HG03103 (cell line): ENCODE measurements at regions not wholly inside any gene's neighbourhood (a gene's known extent, or its start where the extent isn't known, plus 50 kb on each side); places are given as distances from the start of the nearest gene placed in this dataset.

ENCODE experiments used
- ATAC-seq: cut with Tn5 transposase; IDR thresholded peaks from one replicate; pipeline ENCODE4 v1.9.1; 2021; ENCODE audit warnings: low read depth; ENCODE audit not compliant: unreplicated experiment

DNA sequence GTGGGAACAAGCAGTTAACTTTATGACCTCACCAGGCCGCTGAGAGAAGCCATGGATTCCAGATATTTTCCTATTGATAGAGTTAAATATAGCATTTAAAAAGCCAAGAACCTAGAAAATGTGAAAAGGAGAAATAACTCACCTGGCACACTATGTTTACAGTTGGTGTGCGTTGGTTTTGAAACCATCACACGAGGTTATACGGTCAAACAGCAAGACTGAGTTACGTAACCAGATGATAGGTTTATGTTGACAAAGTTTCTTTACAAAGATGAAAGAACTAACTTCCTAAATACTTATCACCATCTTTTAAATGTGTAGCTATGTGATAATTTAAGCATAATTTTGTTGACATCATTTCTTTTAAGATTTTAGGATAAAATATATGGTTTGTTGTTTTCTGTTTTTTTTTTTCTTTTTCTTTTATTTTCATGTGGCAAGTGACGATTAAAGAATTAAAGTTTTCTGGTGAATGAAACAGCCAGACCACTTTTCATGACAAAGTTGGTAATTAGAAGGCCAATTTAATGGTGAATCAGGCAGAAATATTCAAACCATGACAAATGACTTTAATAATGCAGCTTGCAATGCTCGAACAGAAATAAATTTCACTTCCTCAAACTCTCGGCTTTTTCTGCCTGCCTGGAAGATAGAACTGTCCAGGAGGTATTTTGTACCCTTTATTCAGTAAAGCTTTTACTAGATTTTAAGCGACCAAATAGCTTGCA is 339.1 kb upstream of the OBI1 start:
- ATAC-seq, result no peak

DNA sequence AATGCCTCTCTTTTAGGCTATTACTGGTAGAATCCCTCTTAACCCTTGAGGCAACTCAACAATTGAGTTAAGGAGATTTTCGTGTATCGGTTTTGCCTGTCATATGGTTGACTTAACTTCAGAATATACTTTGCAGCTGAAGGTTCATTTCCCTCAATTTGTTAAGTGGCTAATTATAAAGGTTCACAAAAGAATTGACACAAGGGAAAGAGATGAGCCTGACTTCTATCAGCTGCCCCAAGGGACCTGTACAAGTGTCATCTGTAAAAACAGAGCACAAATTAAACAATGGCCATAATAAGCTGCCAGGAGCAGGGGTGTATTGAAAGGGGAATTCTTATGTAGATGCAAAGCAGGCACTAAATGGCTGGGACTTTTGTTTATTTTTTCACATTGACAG is 334.8 kb upstream of the OBI1 start:
- ATAC-seq, result no peak

- no peak for ATAC-seq
Observed at GRCh38 chr13:78981913-78982312, 323.0 kb upstream of the OBI1 start.

DNA sequence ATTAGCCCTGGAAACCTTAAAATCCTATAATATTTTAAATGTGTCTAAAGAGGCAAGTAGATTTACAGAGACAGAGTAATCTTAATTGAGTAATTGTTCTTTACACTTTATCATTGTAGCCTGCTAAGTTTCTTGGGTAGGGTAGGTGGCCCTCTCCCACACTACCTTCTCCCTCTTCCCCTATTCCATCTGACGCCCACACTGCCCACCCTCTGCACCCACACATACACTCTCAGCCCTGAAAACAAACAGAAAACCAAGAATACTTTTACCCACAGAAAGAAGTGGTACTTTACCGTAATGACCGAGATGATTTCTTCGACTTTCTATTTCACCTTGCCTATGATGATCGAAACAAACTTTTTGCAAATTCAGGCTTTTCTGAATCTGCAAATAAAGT is 320.4 kb upstream of the OBI1 start:
- no peak for ATAC-seq

DNA sequence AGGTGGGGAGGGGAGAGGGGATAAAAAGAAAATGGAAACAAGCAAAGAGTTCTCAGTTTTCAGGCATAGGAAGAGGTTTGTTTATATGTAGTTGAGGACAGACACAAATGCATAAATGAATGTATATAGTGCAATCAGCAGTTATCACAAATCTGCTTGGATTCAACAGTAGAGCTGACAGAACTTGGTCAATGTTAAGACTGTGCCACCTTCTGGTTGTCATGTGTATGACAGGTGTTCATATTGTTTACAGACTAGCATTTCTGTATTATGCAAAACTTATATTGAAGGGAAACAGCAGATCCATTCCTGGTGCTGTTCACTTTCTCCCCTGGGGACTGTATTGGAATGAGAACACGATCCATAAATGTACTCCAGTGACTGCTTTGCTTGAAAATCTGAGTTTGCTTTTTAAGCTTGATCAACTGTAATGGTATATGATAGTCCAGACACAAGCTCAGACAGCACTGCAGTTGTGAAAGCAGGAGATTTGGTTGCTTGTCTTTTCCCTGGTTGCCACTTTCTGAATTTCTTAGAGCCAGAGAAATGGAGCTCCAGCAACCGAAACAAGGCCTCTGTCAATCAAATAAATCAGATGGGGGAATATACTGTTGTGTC is 319.5 kb upstream of the OBI1 start:
- ATAC-seq, result peak; percentile 98

DNA sequence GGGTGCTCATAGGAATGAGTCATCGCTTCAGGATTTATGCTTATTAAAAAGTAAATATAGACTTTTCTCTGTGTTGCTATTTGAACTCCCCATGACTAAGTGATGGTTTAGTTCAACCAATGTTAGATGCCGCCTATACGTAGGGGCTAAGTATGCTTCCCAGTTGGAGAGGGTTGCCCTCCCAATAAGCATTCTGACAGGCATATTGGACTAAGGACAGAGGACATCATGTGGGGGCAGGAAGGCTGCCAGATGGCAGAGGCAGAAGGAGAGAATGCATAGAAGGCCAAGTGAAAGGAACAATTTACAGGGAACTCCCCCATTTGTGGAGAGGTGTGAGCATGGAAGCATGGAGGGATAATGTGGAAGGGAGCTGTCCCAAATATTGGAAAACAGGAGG is 318.4 kb upstream of the OBI1 start:
- no peak for ATAC-seq

GRCh38 chr13:78976696-78977095 is 317.7 kb upstream of the OBI1 start:
- ATAC-seq, result no peak

DNA sequence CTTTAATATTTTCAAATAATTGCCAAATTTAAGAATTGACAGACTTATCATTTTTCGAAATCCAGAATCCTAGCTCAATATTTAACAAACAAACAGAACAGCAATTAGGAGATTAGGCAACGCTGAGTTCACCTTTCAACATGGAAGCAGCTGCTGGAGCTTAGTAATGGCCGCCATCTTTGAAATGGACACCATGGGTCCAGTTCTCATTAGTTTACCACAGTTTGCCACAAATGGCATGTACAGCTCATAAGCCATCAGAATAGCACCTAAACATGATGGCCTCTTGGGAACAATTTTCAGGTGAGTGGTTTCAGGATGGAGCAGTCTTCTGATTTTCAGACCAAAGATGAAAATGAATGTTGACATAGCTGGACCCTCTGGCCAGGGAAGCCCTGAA is 313.6 kb upstream of the OBI1 start:
- ATAC-seq, result no peak

DNA sequence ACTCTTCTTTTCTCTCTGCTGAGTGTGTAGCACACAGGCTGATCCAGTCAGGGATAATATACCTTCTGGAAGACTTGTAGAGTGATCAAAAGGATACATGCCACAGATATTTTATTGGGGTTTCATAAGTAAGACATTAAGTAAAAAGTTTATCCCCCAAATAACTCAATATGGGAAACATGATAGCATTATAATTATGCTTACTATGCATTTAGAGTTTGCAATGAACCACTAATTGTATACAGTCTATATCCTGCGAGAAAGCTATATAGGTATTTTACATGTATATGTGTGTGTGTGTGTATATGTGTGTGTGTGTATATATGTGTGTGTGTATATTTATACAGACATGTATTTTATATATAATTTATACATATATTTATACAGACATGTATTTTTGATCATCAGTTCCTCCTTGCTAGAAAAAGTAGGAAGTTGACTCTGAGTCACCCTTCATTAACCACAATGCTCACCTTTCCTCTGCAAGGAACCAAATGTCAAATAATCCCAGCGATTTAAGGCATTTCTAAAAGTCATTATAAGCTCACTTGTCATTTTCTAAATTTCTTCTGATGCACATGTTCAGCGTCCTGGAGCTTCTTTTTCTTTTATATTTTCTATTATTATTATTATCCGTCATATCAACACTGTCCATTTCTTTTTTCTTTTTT is 312.5 kb upstream of the OBI1 start:
- ATAC-seq, result no peak

DNA sequence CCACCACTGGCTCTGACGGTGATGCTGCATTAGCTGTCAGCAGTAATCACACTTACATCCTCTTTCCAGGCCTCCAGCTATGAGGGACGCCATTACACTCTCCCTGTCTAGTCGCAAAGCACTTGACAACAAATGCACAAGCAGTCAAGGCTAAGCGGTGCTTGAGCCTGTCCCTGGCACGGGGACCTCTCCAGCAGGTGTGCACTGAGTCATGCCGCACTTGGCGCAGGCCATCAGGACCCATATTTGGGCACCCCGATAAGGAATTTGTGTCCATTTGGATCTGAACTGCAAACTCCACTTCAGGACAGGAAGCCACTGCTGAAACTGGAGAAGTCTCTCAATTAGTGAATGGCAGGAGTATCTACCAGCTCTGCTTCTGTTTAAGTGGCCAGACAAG is 301.9 kb upstream of the OBI1 start:
- ATAC-seq, result no peak

DNA sequence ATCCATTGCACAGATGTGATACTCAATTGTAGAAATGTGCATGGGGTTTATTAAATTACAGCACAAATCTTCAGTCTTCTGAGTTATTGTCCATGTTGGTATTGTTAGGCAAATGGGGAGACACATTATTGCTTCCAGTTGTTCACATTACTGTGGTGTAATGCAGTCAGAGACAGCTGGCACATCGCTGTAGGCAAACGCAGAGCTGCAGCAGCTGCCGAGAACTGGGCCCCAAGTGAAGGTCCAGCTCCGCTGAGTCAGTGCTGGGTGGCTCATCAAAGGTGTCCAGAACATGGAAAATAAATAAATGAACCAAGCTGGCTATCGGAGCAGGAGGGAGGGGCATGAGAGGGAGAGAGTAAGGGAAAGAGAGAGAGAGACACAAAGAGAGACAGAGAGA is 299.1 kb upstream of the OBI1 start:
- no peak for ATAC-seq

DNA sequence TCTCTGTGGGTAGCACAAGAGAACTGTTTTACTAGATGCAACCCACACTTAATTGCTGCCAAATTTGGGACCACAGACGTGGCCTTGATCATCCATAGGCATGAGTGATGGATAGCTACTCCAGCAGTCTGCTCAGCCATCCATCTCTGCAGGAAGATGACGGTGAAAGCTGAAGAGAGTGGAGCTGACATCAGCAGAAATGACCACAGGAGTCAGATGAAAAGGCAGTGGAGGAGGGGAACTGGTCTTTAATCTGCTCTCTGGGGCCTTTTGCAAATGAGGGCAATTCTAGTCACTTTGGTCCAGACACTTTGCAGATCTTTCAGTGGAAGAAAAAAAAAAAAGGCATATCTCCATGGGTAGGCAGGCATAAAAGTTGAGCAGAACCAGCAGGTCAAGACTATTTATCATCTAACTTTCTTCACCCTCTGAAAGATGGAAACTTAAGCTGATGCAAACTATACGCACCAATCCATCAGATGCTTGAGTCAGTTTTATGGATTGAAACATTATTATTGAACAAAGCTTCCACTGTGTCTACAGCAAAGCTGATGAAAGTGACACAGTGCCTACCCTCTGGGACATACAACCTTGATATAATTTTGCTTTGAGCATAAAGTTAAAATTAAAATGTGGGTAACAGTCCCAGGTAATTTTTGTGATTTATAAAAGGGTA is 281.6 kb upstream of the OBI1 start:
- ATAC-seq, result no peak

DNA sequence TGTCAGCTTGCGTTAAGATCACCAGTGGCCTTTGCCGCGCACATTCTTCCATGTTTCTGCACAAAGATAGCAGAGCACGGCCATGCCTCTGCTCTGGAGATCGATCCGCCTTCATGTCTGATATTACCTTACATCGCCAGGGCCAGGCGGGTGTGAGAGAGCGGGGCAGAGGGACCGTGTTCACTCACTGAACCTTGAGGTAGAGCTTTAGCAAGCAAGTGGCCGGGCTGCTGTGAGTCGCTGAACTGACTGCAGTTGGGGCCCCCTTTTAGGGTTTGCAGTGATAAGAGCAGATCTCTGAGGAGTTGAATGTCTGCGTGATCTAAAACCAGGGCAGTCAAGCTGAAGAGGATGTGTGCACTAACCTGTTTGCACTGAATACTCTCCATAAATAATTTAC is 275.4 kb upstream of the OBI1 start:
- ATAC-seq, result no peak

- ATAC-seq, result no peak
Observed at GRCh38 chr13:78915015-78915414, 256.1 kb upstream of the OBI1 start.

- ATAC-seq, result no peak
Observed at GRCh38 chr13:78913656-78914055, 254.7 kb upstream of the OBI1 start.

DNA sequence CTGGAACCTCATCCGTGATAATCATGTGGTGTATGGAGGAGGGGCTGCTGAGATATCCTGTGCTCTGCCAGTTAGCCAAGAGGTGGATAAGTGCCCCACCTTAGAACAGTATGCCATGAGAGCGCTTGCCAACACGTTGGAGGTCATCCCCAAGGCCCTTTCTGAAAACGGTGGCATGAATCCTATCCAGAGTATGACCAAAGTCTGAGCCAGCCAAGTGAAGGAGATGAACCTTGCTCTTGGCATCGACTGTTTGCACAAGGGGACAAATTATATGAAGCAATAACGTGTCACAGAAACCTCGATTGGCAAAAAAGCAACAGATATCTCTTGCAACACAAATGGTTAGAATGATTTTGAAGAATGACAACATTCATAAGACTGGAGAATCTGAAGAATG is 251.2 kb upstream of the OBI1 start:
- no peak for ATAC-seq

- ATAC-seq, result no peak
Observed at GRCh38 chr13:78909276-78909675, 250.3 kb upstream of the OBI1 start.

GRCh38 chr13:78907006-78907405 is 248.1 kb upstream of the OBI1 start:
- ATAC-seq, result no peak

GRCh38 chr13:78897200-78897599 is 238.2 kb upstream of the OBI1 start:
- ATAC-seq, result no peak

GRCh38 chr13:78884571-78884970 is 225.6 kb upstream of the OBI1 start:
- no peak for ATAC-seq

GRCh38 chr13:78881751-78882150 is 222.8 kb upstream of the OBI1 start:
- no peak for ATAC-seq
